HG02642 (cell line): ENCODE measurements at regions not wholly inside any gene's neighbourhood (a gene's known extent, or its start where the extent isn't known, plus 50 kb on each side); places are given as distances from the start of the nearest gene placed in this dataset.
A peak's percentile ranks its signal among the peaks of the same experiment; 100 is the strongest.

ENCODE experiments used
- ATAC-seq: cut with Tn5 transposase; IDR thresholded peaks from one replicate; pipeline ENCODE4 v1.9.1; 2021; ENCODE audit warnings: mild to moderate bottlenecking; ENCODE audit not compliant: unreplicated experiment, poor library complexity

- no peak for ATAC-seq
These were observed 208.4 kb upstream of the MARCKS start for GRCh38 chr6:113648698-113649097.

GRCh38 chr6:113649276-113649675 is 207.9 kb upstream of the MARCKS start:
- no peak for ATAC-seq

- no peak for ATAC-seq
These were observed 207.1 kb upstream of the MARCKS start for GRCh38 chr6:113649880-113650609.

- ATAC-seq = no peak
These were observed 206.6 kb upstream of the MARCKS start for GRCh38 chr6:113650610-113650979.

GRCh38 chr6:113651120-113651519 is 206.0 kb upstream of the MARCKS start:
- ATAC-seq = no peak

GRCh38 chr6:113651920-113652319 is 205.2 kb upstream of the MARCKS start:
- ATAC-seq = no peak

- no peak for ATAC-seq
These were observed 203.9 kb upstream of the MARCKS start for GRCh38 chr6:113653275-113653674.

- no peak for ATAC-seq
These were observed 202.7 kb upstream of the MARCKS start for GRCh38 chr6:113654396-113654795.

- ATAC-seq = no peak
These were observed 201.4 kb upstream of the MARCKS start for GRCh38 chr6:113655761-113656160.

- ATAC-seq = no peak
These were observed 197.3 kb upstream of the MARCKS start for GRCh38 chr6:113659762-113660404.

GRCh38 chr6:113660819-113661218 is 196.3 kb upstream of the MARCKS start:
- no peak for ATAC-seq

GRCh38 chr6:113662093-113662665 is 195.0 kb upstream of the MARCKS start:
- peak; percentile 9 for ATAC-seq

- peak; percentile 70 for ATAC-seq
These were observed 194.3 kb upstream of the MARCKS start for GRCh38 chr6:113662688-113663333.

GRCh38 chr6:113664909-113665308 is 192.2 kb upstream of the MARCKS start:
- no peak for ATAC-seq

- no peak for ATAC-seq
These were observed 188.3 kb upstream of the MARCKS start for GRCh38 chr6:113668641-113669408.

GRCh38 chr6:113669606-113670005 is 187.5 kb upstream of the MARCKS start:
- ATAC-seq = no peak

GRCh38 chr6:113671421-113671820 is 185.7 kb upstream of the MARCKS start:
- ATAC-seq = no peak

- ATAC-seq = no peak
These were observed 184.5 kb upstream of the MARCKS start for GRCh38 chr6:113672491-113673149.

GRCh38 chr6:113674075-113674474 is 183.1 kb upstream of the MARCKS start:
- no peak for ATAC-seq

GRCh38 chr6:113676057-113676456 is 181.1 kb upstream of the MARCKS start:
- no peak for ATAC-seq
